ENCODE measurements at regions not wholly inside any gene's neighbourhood (a gene's known extent, or its start where the extent isn't known, plus 50 kb on each side); places are given as distances from the start of the nearest gene placed in this dataset.
A peak's percentile ranks its signal among the peaks of the same experiment; 100 is the strongest.

- H3K4me1 ChIP-seq: no peaks in the 10 kb centered on the region
- no peak overlapping the region for H3K4me3 ChIP-seq
- no peaks in the 10 kb centered on the region for H3K27me3 ChIP-seq
- WGBS, 2 donors: 78% methylated on average over 5 of the region's 5 CpGs
- H3K36me3 ChIP-seq (ENCODE audit: low read depth, missing control alignments): no peaks in the 10 kb centered on the region
- no peak for DNase-seq
- no peak overlapping the region for H3K27ac ChIP-seq
- intact Hi-C loops (cut with DNase I; ENCODE audit: low total_unique reads): no loop called here
- TF ChIP-seq CTCF (IDR thresholded peaks at IDR 0.05): no peak
- TF ChIP-seq POLR2A (IDR thresholded peaks at IDR 0.05): no peak
- no peaks in the 10 kb centered on the region for H3K9me3 ChIP-seq
Measured at GRCh38 chr2:128399690-128400291, 81.1 kb upstream of the HS6ST1 start.

GRCh38 chr2:128401680-128402079, 83.0 kb upstream of the HS6ST1 start:
- no peak overlapping the region for H3K27ac ChIP-seq
- intact Hi-C loops (cut with DNase I; ENCODE audit: low total_unique reads): no loop called here
- no peak overlapping the region for H3K4me3 ChIP-seq
- DNase-seq: no peak
- no peaks in the 10 kb centered on the region for H3K27me3 ChIP-seq
- no peaks in the 10 kb centered on the region for H3K9me3 ChIP-seq
- no peaks in the 10 kb centered on the region for H3K4me1 ChIP-seq
- 94 to 98% methylated on average over 8 of the region's 8 CpGs for WGBS, 2 donors
- TF ChIP-seq POLR2A (IDR thresholded peaks at IDR 0.05) (no peak), CTCF (IDR thresholded peaks at IDR 0.05) (no peak)
- H3K36me3 ChIP-seq (ENCODE audit: low read depth, missing control alignments): no peaks in the 10 kb centered on the region

- no peak overlapping the region for H3K27ac ChIP-seq
- H3K9me3 ChIP-seq: no peaks in the 10 kb centered on the region
- no peaks in the 10 kb centered on the region for H3K27me3 ChIP-seq
- 75 to 93% methylated on average over 10 to 13 of the region's 13 CpGs for WGBS, 2 donors
- H3K4me3 ChIP-seq: no peak overlapping the region
- intact Hi-C loops (cut with DNase I; ENCODE audit: low total_unique reads): no loop called here
- DNase-seq: no peak
- H3K4me1 ChIP-seq: no peaks in the 10 kb centered on the region
- no peaks in the 10 kb centered on the region for H3K36me3 ChIP-seq (ENCODE audit: low read depth, missing control alignments)
- TF ChIP-seq CTCF (IDR thresholded peaks at IDR 0.05) (no peak), POLR2A (IDR thresholded peaks at IDR 0.05) (no peak)
Measured at GRCh38 chr2:128402911-128403670, 84.4 kb upstream of the HS6ST1 start.

- peak; percentile 2 for DNase-seq
- no peak overlapping the region for H3K27ac ChIP-seq
- no peak for TF ChIP-seq POLR2A (IDR thresholded peaks at IDR 0.05)
- no peak for TF ChIP-seq CTCF (IDR thresholded peaks at IDR 0.05)
- no peaks in the 10 kb centered on the region for H3K27me3 ChIP-seq
- no peaks in the 10 kb centered on the region for H3K36me3 ChIP-seq (ENCODE audit: low read depth, missing control alignments)
- no peaks in the 10 kb centered on the region for H3K4me1 ChIP-seq
- intact Hi-C loops (cut with DNase I; ENCODE audit: low total_unique reads): no loop called here
- no peak overlapping the region for H3K4me3 ChIP-seq
- 83 to 85% methylated on average over 5 of the region's 5 CpGs for WGBS, 2 donors
- H3K9me3 ChIP-seq: no peaks in the 10 kb centered on the region
Measured at GRCh38 chr2:128403814-128404708, 85.4 kb upstream of the HS6ST1 start.

Measured in testis (tissue), 2 donors.